HG03103 (cell line): ENCODE measurements at regions not wholly inside any gene's neighbourhood (a gene's known extent, or its start where the extent isn't known, plus 50 kb on each side); places are given as distances from the start of the nearest gene placed in this dataset.
"Not testable (repeated sequence)": the region's sequence is repeated elsewhere in the genome, so short reads cannot be mapped to it uniquely, and the experiment has no call there.

Source experiments
- ATAC-seq: cut with Tn5 transposase; IDR thresholded peaks from one replicate; pipeline ENCODE4 v1.9.1; 2021; ENCODE audit warnings: low read depth; ENCODE audit not compliant: unreplicated experiment

GRCh38 chr1:66455446-66455845 lies 78.5 kb upstream of the SGIP1 start:
- ATAC-seq: no peak

DNA sequence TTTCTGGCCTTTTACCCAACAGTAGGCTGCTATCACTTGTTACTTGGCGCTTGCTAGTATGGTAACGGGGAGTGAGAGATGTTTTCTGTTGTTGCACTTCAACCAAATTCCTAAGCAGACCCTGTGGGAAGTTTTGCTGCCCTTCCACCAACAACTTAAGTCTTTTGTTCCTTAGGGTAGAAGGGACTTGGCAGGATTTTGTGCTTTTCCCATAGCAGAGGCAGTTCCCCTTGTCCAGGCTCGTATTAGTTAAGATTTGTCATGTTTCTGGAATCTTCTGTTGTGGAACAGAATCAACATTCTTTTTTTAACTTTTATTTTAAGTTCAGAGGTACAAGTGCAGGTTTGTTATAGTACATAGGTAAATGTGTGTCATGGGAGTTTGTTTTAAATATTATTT lies 73.2 kb upstream of the SGIP1 start:
- no peak for ATAC-seq

GRCh38 chr1:66462313-66462712 lies 71.6 kb upstream of the SGIP1 start:
- no peak for ATAC-seq

DNA sequence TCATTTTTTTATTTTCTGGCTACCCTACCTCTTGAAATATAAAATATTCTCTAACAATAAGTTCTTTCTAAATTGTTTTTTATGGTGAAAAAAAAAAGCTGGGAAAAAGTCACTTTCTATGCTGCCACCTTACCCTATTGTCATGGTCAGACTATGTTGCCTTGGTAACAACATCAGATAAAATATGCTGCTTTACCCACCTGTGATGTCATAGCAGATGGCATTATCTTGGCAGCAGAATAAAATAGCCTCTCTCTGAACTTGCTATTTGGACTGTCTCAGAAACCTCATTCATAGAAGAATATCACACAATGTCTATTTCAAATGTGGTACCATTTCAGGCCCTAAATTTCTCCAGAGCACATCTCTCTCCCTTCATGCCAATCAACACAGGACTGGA lies 69.6 kb upstream of the SGIP1 start:
- ATAC-seq: no peak

- ATAC-seq: no peak
Measured at GRCh38 chr1:66464802-66465201, 69.2 kb upstream of the SGIP1 start.

GRCh38 chr1:66466695-66467094 lies 67.3 kb upstream of the SGIP1 start:
- ATAC-seq: not testable (repeated sequence)

DNA sequence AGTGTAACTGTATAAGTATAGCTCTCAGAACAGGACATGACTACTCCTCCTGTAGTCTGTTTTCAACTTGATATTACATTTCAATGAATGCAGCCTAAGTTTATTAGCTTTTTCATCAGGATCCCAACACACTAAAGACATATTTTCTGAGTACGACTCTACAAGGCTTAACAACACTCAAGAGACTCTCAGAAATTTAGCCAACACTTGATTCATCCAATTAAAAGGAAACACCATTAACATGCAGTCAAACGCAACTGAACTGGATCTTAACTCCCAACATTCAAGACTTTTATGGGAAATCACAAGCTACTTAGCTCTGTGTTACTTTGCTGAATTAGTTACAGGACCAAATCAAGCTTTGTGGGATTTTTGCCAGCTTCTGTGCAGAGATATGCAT lies 65.2 kb upstream of the SGIP1 start:
- no peak for ATAC-seq

- ATAC-seq: no peak
Measured at GRCh38 chr1:66475940-66476339, 58.0 kb upstream of the SGIP1 start.

- ATAC-seq: no peak
Measured at GRCh38 chr1:66476774-66477173, 57.2 kb upstream of the SGIP1 start.

GRCh38 chr1:66478116-66478515 lies 55.8 kb upstream of the SGIP1 start:
- no peak for ATAC-seq

DNA sequence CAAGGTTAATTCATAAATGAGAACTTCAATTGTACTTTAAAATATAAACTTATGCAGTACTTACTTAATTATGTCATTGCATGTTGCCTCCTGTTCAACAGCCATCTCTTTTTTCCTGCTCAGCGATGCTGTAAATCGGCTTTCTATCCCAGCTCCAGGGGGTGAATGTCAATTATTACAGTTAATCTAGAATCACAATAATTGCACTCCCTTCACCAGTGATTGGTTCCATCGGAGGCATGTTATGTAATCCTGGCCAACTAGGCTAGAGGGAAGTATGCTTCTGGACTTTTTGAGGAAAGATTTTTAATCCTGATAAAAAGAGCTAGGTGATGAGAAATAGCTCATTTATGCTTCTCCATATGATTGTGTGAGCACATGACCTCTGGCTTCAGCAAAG lies 53.8 kb upstream of the SGIP1 start:
- no peak for ATAC-seq

DNA sequence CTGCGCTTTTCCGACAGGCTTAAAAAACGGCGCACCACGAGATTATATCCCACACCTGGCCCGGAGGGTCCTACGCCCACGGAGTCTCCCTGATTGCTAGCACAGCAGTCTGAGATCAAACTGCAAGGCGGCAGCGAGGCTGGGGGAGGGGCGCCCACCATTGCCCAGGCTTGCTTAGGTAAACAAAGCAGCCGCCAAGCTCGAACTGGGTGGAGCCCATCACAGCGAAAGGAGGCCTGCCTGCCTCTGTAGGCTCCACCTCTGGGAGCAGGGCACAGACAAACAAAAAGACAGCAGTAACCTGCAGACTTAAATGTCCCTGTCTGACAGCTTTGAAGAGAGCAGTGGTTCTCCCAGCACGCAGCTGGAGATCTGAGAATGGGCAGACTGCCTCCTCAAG lies 52.7 kb upstream of the SGIP1 start:
- ATAC-seq: not testable (repeated sequence)
